Activated naive CD4-positive, alpha-beta T cell treated with anti-CD3 and anti-CD28 coated beads, Interleukin-2, amount 50 U/mL, for 16 hours (primary cell): ENCODE measurements at regions not wholly inside any gene's neighbourhood (a gene's known extent, or its start where the extent isn't known, plus 50 kb on each side); places are given as distances from the start of the nearest gene placed in this dataset.

Experiments
- DNase-seq: peaks from one replicate; pipeline ENCODE4 v3.0.0-alpha.2; 2020

GRCh38 chr22:27684901-27685300 lies 116.7 kb downstream of the MN1 start:
- no peak for DNase-seq

- no peak for DNase-seq
Measured at GRCh38 chr22:27685515-27685914, 116.0 kb downstream of the MN1 start.

- no peak for DNase-seq
Measured at GRCh38 chr22:27685970-27686369, 115.6 kb downstream of the MN1 start.

GRCh38 chr22:27686534-27686933 lies 115.0 kb downstream of the MN1 start:
- no peak for DNase-seq

- no peak for DNase-seq
Measured at GRCh38 chr22:27687984-27688545, 113.5 kb downstream of the MN1 start.

GRCh38 chr22:27689664-27690063 lies 111.9 kb downstream of the MN1 start:
- DNase-seq, result no peak

- DNase-seq, result no peak
Measured at GRCh38 chr22:27690599-27690998, 111.0 kb downstream of the MN1 start.

GRCh38 chr22:27692243-27692642 lies 109.3 kb downstream of the MN1 start:
- no peak for DNase-seq

GRCh38 chr22:27695925-27696324 lies 105.6 kb downstream of the MN1 start:
- no peak for DNase-seq

GRCh38 chr22:27697888-27698287 lies 103.7 kb downstream of the MN1 start:
- no peak for DNase-seq
